Vagina (tissue), 2 donors: ENCODE measurements at regions not wholly inside any gene's neighbourhood (a gene's known extent, or its start where the extent isn't known, plus 50 kb on each side); places are given as distances from the start of the nearest gene placed in this dataset.

ENCODE experiments used
- DNase-seq, 2 donors: peaks; one replicate each; pipeline ENCODE4 v3.0.0-alpha.2; 2017; ENCODE audit errors: extremely low spot score in 2 of 2
- H3K27ac ChIP-seq: fragments of 200-600 bp; sonication (generic); one replicate; pipeline ENCODE4 v1.5.1; 2019
- H3K27me3 ChIP-seq: fragments of 200-600 bp; sonication (generic); one replicate; pipeline ENCODE4 v1.5.1; 2019
- H3K36me3 ChIP-seq, 2 donors: fragments of 200-600 bp; sonication (generic); one replicate each; pipeline ENCODE4 v1.5.1; 2017 to 2019
- H3K4me1 ChIP-seq: fragments of 200-600 bp; sonication (generic); one replicate; pipeline ENCODE4 v1.5.1; 2019
- H3K4me3 ChIP-seq, 2 donors: fragments of 200-600 bp; sonication (generic); 1 replicate in 1 of 2; 2 replicates in 1 of 2; pipeline ENCODE4 v1.5.1; 2016 to 2019
- H3K9me3 ChIP-seq: fragments of 200-600 bp; sonication (generic); one replicate; pipeline ENCODE4 v1.5.1; 2019
- CTCF ChIP-seq, 3 experiments: fragments of 450-650 bp in 2 of 3; fragments of 200-600 bp in 1 of 3; sonication (generic) in 1 of 3; IDR thresholded peaks; one replicate each; pipeline ENCODE4 v1.5.1; 2017 to 2019; ENCODE audit warnings: antibody characterized with exemption in 3 of 3, mild to moderate bottlenecking in 2 of 3, moderate library complexity in 2 of 3
- POLR2A ChIP-seq, 2 donors: fragments of 450-650 bp; IDR thresholded peaks; one replicate each; pipeline ENCODE4 v1.6.1; 2017; ENCODE audit warnings: antibody characterized with exemption in 2 of 2, mild to moderate bottlenecking in 2 of 2, moderate library complexity in 2 of 2
- POLR2AphosphoS5 ChIP-seq, 2 donors: sonication (generic); formaldehyde crosslinking; IDR thresholded peaks; one replicate each; pipeline ENCODE4 v1.9.0; 2017; ENCODE audit warnings: antibody characterized with exemption in 2 of 2, mild to moderate bottlenecking in 2 of 2, low read depth in 1 of 2; ENCODE audit not compliant: insufficient read depth in 1 of 2
- intact Hi-C: fragments of 100-400 bp; cut with DNase I; formaldehyde crosslinking; loops from one replicate; pipeline ENCODE4 v1.15.1; 2023

GRCh38 chr11:69953356-69953755 lies 124.8 kb upstream of the ANO1 start:
- H3K27me3 ChIP-seq = no peaks in the 10 kb centered on the region
- no peak overlapping the region for H3K4me3 ChIP-seq
- no peaks in the 10 kb centered on the region for H3K9me3 ChIP-seq
- TF ChIP-seq POLR2AphosphoS5 (IDR thresholded peaks at IDR 0.05; ENCODE audit: insufficient read depth in 1 of 2, low read depth in 1 of 2) = no peak
- no peak for TF ChIP-seq POLR2A (IDR thresholded peaks at IDR 0.05)
- TF ChIP-seq CTCF (IDR thresholded peaks at IDR 0.05) = no peak
- H3K4me1 ChIP-seq = peaks cover 5% of the 10 kb centered on the region
- DNase-seq = no peak
- no peak overlapping the region for H3K27ac ChIP-seq
- no peaks in the 10 kb centered on the region for H3K36me3 ChIP-seq
- intact Hi-C loops = no loop called here

GRCh38 chr11:69954756-69955155 lies 123.4 kb upstream of the ANO1 start:
- Histone ChIP-seq H3K36me3 (no peaks in the 10 kb centered on the region), H3K4me3 (no peak overlapping the region), H3K4me1 (no peaks in the 10 kb centered on the region), H3K9me3 (no peaks in the 10 kb centered on the region), H3K27ac (no peak overlapping the region), H3K27me3 (no peaks in the 10 kb centered on the region)
- intact Hi-C loops = no loop called here
- DNase-seq = no peak
- no peak for TF ChIP-seq CTCF (IDR thresholded peaks at IDR 0.05)
- no peak for TF ChIP-seq POLR2AphosphoS5 (IDR thresholded peaks at IDR 0.05; ENCODE audit: insufficient read depth in 1 of 2, low read depth in 1 of 2)
- no peak for TF ChIP-seq POLR2A (IDR thresholded peaks at IDR 0.05)

- H3K4me3 ChIP-seq = no peak overlapping the region
- H3K36me3 ChIP-seq = no peaks in the 10 kb centered on the region
- no peaks in the 10 kb centered on the region for H3K9me3 ChIP-seq
- no peak overlapping the region for H3K27ac ChIP-seq
- no peak for TF ChIP-seq POLR2AphosphoS5 (IDR thresholded peaks at IDR 0.05; ENCODE audit: insufficient read depth in 1 of 2, low read depth in 1 of 2)
- no peak for TF ChIP-seq CTCF (IDR thresholded peaks at IDR 0.05)
- no peak for TF ChIP-seq POLR2A (IDR thresholded peaks at IDR 0.05)
- H3K27me3 ChIP-seq = no peaks in the 10 kb centered on the region
- no peak for DNase-seq
- intact Hi-C loops = no loop called here
- no peaks in the 10 kb centered on the region for H3K4me1 ChIP-seq
Observed at GRCh38 chr11:69956669-69957190, 121.4 kb upstream of the ANO1 start.

- DNase-seq = no peak
- TF ChIP-seq CTCF (IDR thresholded peaks at IDR 0.05) (no peak), POLR2AphosphoS5 (IDR thresholded peaks at IDR 0.05; ENCODE audit: insufficient read depth in 1 of 2, low read depth in 1 of 2) (no peak), POLR2A (IDR thresholded peaks at IDR 0.05) (no peak)
- Histone ChIP-seq H3K4me1 (no peaks in the 10 kb centered on the region), H3K4me3 (no peak overlapping the region), H3K27ac (no peak overlapping the region), H3K36me3 (no peaks in the 10 kb centered on the region), H3K9me3 (no peaks in the 10 kb centered on the region), H3K27me3 (no peaks in the 10 kb centered on the region)
- intact Hi-C loops = no loop called here
Observed at GRCh38 chr11:69957849-69958248, 120.3 kb upstream of the ANO1 start.

GRCh38 chr11:69958308-69958707 lies 119.8 kb upstream of the ANO1 start:
- intact Hi-C loops = no loop called here
- Histone ChIP-seq H3K4me3 (no peak overlapping the region), H3K27ac (no peak overlapping the region), H3K36me3 (no peaks in the 10 kb centered on the region), H3K9me3 (no peaks in the 10 kb centered on the region), H3K4me1 (no peaks in the 10 kb centered on the region), H3K27me3 (no peaks in the 10 kb centered on the region)
- TF ChIP-seq POLR2AphosphoS5 (IDR thresholded peaks at IDR 0.05; ENCODE audit: insufficient read depth in 1 of 2, low read depth in 1 of 2) (no peak), CTCF (IDR thresholded peaks at IDR 0.05) (no peak), POLR2A (IDR thresholded peaks at IDR 0.05) (no peak)
- DNase-seq = no peak
